ENCODE measurements at regions not wholly inside any gene's neighbourhood (a gene's known extent, or its start where the extent isn't known, plus 50 kb on each side); places are given as distances from the start of the nearest gene placed in this dataset.

DNA sequence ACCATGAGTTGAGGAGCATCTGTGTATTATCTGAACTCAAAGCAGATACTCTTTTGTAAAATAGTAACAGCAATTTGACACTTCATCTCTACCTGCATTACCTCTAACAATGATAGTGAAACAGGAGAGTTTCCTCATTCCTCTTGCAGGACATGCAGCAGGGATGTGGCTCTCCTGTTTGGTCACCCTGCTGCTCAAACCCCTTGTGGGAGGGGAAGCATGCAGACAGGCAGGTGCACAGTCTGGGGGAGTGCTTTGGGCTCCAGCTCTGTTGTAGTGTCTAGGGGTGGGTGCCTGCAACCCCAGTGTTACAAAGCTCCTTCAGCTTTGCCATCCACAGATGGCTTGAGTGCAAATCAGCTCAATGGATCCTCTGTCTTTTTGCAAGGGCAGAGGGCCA is 827.6 kb downstream of the DACH1 start:
- DNase-seq (ENCODE audit: low read depth), result no peak
- TF ChIP-seq POLR2A (IDR thresholded peaks at IDR 0.05; ENCODE audit: extremely low read depth, insufficient read length) (no peak), MYC (IDR thresholded peaks at IDR 0.05; ENCODE audit: low read depth, low read length) (no peak)
- TF ChIP-seq, protein P1, sequence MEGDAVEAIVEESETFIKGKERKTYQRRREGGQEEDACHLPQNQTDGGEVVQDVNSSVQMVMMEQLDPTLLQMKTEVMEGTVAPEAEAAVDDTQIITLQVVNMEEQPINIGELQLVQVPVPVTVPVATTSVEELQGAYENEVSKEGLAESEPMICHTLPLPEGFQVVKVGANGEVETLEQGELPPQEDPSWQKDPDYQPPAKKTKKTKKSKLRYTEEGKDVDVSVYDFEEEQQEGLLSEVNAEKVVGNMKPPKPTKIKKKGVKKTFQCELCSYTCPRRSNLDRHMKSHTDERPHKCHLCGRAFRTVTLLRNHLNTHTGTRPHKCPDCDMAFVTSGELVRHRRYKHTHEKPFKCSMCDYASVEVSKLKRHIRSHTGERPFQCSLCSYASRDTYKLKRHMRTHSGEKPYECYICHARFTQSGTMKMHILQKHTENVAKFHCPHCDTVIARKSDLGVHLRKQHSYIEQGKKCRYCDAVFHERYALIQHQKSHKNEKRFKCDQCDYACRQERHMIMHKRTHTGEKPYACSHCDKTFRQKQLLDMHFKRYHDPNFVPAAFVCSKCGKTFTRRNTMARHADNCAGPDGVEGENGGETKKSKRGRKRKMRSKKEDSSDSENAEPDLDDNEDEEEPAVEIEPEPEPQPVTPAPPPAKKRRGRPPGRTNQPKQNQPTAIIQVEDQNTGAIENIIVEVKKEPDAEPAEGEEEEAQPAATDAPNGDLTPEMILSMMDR (IDR thresholded peaks at IDR 0.05; ENCODE audit: low read depth, low read length), result no peak
- TF ChIP-seq, protein P2, sequence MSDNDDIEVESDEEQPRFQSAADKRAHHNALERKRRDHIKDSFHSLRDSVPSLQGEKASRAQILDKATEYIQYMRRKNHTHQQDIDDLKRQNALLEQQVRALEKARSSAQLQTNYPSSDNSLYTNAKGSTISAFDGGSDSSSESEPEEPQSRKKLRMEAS (IDR thresholded peaks at IDR 0.05; ENCODE audit: low read depth, low read length), result no peak
- H3K4me3 ChIP-seq (ENCODE audit: low read depth, low read length), result no peak overlapping the region

DNA sequence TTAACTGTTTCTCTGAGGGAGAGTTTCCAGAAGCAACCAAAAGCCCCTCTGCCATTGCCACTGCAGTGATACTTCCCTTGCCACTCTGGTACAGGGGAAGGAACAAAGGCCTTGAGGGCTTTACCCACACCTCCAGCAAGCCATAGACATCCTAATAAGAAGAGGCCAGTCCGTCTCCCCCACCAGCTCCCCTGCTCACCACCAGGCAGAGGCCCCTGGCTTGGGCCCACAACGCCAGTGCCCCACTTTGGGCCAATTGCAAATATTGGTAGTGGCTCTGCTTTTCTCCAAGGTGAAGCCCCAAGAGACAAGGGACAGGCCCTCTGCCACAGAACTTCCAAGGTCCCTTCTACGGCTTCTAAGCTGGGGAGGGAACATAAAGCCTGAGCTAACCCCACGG is 833.0 kb downstream of the DACH1 start:
- TF ChIP-seq MYC (IDR thresholded peaks at IDR 0.05; ENCODE audit: low read depth, low read length) (no peak), POLR2A (IDR thresholded peaks at IDR 0.05; ENCODE audit: extremely low read depth, insufficient read length) (no peak)
- TF ChIP-seq, protein P2 (IDR thresholded peaks at IDR 0.05; ENCODE audit: low read depth, low read length), result no peak
- TF ChIP-seq, protein P1 (IDR thresholded peaks at IDR 0.05; ENCODE audit: low read depth, low read length), result no peak
- no peak overlapping the region for H3K4me3 ChIP-seq (ENCODE audit: low read depth, low read length)

DNA sequence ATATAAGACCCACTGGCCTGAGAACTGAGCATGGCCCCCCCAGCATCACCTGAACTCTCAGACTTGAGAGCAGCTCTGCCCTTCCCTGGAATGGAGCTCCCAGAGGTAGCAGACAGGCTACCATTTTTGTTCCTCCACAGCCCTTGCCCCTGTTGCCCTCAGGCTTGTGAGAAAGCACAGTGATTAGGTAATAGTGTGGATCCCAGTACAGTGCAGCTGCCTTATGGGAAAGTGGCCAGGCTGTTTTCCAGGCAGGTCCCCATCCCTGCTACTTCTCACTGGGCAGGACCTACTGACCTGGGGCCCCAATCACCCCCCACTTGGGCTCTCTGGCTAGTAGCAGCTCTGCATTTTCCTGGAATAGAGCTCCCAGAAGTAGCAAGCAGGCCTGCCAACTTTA is 834.0 kb downstream of the DACH1 start:
- TF ChIP-seq, protein P1 (IDR thresholded peaks at IDR 0.05; ENCODE audit: low read depth, low read length), result no peak
- no peak for TF ChIP-seq MYC (IDR thresholded peaks at IDR 0.05; ENCODE audit: low read depth, low read length)
- TF ChIP-seq, protein P2 (IDR thresholded peaks at IDR 0.05; ENCODE audit: low read depth, low read length), result no peak
- no peak for TF ChIP-seq POLR2A (IDR thresholded peaks at IDR 0.05; ENCODE audit: extremely low read depth, insufficient read length)
- DNase-seq (ENCODE audit: low read depth), result no peak
- no peak overlapping the region for H3K4me3 ChIP-seq (ENCODE audit: low read depth, low read length)

More for the DNA sequence above, 833.0 kb downstream of the DACH1 start:
- no peak for DNase-seq (ENCODE audit: low read depth)

DNA sequence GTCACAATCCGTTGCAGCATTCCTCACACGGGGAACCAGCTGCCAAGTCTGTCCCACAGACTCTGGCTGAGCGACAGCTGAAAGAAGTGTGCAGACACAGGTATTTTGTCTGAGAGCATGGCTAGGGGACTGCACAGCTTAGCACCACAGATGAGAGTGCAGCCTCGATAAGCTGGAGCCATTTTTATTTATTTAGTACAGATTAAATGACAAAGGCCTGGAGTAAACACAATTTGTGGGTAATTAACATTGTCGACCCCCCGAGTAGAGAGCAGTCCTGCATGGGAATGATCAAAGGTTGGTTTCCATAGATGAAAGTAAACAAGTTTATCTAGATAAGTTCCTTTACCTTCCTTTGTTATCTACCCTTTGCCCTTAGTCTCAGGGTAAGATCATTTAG is 836.2 kb downstream of the DACH1 start:
- TF ChIP-seq POLR2A (IDR thresholded peaks at IDR 0.05; ENCODE audit: extremely low read depth, insufficient read length) (no peak), MYC (IDR thresholded peaks at IDR 0.05; ENCODE audit: low read depth, low read length) (no peak)
- TF ChIP-seq, protein P2 (IDR thresholded peaks at IDR 0.05; ENCODE audit: low read depth, low read length), result no peak
- TF ChIP-seq, protein P1 (IDR thresholded peaks at IDR 0.05; ENCODE audit: low read depth, low read length), result no peak
- no peak overlapping the region for H3K4me3 ChIP-seq (ENCODE audit: low read depth, low read length)
- DNase-seq (ENCODE audit: low read depth), result no peak

DNA sequence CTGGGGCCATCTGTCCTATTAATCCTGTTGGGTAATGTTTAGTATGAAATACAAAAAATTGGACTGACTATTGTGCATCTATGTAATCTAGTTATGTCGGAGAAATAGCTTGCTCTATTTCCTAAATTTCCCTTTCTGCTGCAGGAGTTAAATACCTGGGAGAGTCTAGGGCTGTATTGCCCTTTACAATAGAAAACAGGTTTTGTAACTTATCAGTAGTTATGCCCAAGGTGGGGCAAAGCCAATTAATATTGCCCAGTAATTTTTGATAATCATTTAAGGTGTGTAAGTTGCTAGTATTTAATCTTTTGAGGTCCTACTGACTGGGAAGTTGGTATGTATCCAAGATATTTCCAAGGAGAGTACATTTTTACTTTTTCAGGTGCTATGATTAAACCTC is 838.1 kb downstream of the DACH1 start:
- H3K4me3 ChIP-seq (ENCODE audit: low read depth, low read length), result no peak overlapping the region
- no peak for DNase-seq (ENCODE audit: low read depth)
- TF ChIP-seq MYC (IDR thresholded peaks at IDR 0.05; ENCODE audit: low read depth, low read length), result no peak
- TF ChIP-seq POLR2A (IDR thresholded peaks at IDR 0.05; ENCODE audit: extremely low read depth, insufficient read length), result no peak
- TF ChIP-seq, protein P2 (IDR thresholded peaks at IDR 0.05; ENCODE audit: low read depth, low read length), result no peak
- TF ChIP-seq, protein P1 (IDR thresholded peaks at IDR 0.05; ENCODE audit: low read depth, low read length), result no peak

All from NB4 (cell line).